Stimulated activated CD4-positive, alpha-beta T cell treated with anti-CD3 and anti-CD28 coated beads, Interleukin-15, amount 100 ng/mL, for 24 hours (primary cell): ENCODE measurements at regions not wholly inside any gene's neighbourhood (a gene's known extent, or its start where the extent isn't known, plus 50 kb on each side); places are given as distances from the start of the nearest gene placed in this dataset.

ENCODE experiments used
- DNase-seq: peaks from one replicate; pipeline ENCODE4 v3.0.0-alpha.2; 2020

DNA sequence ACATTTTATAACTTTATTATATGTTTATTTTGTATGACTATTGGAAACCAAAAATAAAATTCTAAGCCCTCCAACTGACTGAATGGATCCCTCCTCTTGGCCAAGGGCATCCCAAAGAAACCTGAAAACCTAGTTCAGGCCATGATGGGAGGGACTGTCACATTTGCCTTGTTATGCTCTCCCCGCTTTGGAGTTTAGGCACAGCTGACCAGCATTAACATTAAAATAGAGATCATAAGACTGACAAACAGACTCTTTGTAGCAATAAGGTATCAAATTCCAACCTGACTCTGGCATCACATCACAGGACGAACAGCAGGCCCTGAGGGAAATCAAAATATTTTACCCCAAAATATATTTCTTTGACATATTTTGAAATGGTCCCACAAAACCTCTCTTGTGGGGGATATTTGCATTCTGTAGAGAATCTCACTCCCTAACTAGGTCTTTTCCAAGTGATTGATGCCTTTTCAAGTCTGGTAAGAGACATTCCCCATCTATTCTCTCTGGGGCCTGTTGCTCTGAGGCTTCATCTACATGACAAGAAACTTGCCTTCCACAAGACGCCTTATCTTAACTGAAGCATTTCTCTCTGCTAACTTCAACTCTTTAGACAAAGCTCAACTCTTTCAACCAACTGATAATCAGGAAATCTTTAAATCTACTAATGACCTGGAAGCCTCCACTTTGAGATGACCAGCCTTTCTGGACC, 81.8 kb upstream of the PRR23E start:
- DNase-seq, result no peak

DNA sequence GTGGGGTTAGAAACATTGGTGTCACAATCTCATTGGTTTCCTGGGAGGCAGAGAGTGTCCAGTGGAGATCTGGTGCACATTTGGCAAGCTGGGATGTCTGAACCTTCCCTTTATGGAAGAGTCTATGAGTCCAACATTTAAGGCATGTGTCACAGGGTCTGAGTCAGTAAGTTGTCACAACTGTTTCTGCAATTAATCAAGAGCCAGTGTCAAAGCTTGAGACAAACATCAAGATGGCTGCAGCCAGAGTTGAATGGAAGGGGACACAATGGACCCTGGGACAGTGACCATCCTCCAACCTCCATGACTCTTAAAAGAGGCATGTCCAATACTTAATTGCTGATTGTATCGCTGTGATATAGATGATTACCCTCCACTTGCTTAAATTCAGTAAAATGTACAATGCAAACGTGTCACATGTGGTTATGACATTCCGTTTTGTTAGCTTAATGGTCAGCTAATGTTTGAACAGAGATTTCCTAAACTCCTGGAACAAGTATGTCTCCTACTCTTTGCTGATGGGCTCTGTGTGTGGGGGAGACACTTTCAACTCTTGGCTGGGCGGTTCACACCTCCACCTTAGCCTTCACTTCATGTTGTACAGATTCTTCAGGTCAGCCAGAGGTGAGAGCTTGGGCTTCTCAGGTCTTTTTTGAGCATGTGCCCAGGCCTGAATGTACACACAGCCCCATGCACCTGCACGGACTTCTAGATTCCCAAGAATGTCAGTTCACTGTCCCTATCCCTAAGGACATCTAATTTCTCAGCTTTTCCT, 79.9 kb upstream of the PRR23E start:
- DNase-seq, result no peak

DNA sequence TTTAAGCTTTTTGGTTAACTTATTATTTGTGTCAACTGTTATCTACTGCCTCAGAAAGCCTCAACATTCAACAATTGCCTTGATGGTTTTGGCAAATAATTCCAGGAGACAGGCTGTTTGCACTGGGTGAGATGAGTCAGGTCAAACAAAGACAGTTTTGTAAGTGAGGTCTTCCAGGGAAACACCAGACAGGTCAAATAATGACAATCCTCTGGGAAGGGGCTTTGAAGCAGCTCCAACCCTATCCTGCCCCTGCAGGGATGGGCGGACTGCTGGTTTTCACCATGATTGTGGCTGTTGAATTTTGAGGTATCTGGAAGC, 79.4 kb upstream of the PRR23E start:
- DNase-seq, result no peak

DNA sequence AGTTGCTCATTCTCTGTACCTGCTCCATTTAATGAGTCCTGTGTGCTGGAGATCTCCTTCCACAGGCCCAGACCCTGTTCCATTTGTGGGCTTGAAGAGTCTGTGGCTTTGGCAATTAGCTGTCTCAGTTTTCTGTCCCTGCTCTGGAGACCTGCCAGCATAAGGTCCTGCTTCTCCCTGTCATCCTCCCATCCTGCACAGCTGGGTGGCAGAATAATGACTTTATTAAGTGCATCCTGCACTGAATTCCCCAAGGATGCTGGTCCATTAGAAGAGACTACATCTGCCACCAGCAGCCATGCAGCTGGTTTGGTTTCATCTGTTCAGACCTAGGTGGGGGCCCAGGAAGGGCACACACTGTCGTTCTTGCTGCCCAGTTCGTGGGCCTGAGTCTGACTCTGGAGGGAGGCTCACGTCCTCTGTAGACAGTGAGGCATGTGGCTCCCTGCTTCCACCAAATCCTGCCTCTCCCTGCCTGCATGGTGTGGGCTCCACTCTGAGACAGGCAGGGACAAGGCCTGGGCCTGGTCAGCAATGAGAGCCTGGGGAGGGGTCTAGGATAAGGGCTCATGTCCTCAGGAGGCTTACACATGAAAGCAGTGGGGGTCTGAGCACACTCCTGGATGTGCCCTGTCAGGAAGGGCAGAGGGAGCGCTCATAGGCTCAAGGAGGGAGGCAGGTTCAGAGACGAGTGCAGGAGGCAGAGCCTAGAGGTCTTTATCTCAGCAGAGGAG, 78.4 kb upstream of the PRR23E start:
- DNase-seq, result no peak

DNA sequence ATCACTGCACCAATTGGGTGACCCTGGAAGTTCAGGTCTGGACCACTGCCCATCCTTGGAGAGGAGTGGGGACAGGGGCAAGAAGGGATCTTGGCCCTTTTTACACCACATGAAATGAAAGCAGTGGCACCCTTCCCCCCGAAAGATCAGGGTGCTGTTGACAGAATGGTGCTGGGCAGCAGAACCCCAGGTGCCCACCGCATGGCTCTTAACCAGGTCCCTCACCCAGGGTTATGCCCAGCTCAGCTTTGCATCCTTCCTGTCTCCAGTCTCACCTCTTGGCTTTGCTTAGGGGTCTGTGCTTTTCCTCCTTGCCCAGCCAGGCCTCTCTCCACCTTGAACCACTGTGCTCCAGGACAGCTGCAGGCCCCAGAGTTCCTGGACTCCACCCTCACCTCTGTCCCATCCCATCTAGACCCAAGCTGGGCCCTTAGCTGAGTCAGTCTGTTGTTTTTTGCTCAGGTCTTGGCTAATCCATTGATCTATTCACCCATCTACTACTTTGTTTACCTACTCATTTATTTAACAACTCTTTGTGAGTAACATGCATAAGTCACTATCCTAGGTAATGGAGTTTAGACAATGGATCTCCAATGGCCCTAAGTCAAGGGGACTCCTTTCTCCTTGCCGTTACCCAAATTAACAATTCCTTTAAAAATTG, 77.1 kb upstream of the PRR23E start:
- DNase-seq, result no peak

DNA sequence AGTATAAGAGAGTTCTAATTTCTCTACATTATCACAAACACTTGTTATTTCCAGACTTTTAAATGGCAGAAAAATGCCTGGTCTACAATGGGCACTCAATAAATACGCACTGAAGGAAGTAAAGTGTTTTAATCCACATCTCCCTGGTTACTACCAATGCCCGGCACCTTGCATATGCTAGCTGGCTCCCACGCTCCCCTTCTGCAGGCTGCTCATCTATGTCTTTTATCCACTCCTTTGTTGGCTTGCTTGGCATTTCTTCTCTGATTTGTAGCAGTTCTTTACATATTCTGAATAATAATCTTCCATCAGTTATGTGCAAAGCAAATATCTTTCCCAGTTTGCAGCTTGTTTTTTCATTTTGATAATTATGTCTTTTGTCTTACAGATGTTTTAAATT, 74.6 kb upstream of the PRR23E start:
- no peak for DNase-seq

DNA sequence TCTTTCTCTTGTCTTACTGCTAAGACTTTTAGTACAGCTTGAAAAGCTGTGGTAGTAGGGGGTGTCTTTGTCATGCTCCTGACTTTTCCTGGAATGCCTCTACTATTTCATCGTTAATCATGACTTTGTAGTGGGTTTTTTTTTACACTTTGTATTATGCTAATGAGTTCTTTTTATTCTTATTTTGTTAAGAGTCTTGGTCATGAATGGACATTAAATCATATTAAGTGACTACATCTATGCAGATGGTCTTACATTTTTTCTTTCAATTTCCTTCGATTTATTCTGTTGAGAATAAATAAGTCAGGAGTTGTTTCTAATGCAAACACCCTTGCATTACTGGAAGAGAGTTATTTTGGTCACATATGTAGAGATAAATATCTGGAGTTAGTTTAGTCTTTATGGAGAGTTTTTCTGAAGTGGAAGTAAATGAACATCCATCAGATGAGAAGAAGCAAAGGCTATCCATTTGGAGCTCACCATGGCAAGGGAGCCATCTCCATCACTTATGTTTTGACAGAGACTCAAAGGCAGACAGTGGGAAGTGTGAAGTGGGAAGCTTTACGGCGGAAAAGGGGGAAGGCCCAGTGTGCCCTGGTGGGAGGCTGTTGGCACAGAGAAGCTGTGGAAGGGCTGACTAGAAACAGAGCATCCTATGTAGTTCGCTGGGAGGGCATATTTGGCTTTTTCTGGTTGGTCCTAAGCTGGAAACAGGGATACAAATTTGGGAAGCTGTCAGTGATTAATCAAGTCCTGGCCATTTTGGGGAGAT, 73.1 kb upstream of the PRR23E start:
- DNase-seq, result no peak

DNA sequence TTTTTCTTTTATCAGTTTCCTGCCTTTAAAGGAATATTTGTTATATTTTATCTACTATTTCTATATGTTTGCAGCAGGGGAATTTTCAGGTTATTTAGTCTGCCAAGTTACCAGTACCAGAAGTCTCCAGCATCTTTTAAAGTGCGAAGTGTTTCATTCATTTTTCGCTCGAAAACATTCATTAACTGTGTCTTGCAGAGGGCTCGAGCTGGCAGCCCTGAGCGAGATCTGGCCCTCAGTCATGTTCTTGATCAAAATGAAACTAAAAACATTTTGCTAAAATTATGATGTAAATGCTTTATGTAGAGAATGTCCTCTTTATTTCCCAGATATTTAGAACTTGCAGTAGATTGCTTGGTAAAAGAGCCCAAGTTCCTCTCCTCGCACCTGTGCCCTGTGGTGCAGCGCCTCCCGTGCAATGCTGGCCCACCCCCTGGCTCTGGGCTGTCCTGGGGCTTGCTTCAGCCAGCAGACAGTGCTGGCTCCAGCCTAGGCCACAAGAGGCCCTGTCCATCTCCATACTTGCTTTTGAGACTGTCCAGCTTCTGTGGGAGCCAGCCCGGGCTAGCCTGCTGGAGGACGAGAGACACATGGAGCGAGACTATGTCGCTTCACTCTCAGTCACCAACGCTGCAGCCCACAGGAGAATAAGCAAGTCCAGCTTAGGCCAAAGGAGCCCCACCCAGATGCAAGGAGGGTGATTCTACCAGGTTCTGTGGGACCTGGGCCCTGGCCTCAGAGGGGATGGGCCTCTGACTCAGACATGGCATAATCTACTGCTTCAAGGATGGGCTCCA, 71.9 kb upstream of the PRR23E start:
- DNase-seq, result no peak

DNA sequence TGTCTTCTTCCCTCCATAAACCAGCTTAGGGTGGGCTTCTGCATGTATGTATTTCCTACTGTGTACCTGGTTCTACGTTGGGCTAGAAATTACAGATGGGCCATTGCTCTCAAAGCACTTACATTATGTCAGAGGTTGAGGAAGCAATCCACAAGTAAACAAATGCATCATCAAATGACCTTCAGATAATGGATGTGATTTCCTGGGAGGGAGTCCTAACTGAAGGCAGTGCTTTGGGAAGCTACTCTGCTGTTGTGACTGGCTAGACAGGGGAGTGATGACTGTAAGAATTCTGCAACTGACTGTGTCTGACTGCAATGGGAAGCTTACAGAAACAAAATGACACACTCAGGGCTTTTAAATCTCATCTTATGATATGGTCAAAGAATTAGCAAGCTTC, 71.0 kb upstream of the PRR23E start:
- no peak for DNase-seq

DNA sequence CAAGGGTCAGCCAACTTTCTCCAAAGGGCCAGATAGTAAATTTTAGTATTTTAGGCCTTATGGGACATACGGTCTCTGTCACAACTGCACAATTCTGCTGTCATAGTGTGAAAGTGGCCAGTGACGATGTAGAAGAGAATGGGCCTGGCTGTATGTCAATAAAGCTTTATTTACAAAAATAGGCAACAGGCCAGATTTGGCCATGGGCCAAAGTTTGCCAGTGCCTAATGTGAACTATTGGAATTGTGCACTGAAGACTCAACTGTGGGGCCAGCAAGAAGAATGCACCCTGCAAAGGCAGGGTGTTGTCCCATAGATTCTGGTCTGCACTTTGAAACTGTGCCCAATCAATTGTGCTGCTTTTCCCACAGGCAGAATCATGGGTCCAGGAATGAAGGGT, 69.4 kb upstream of the PRR23E start:
- no peak for DNase-seq

DNA sequence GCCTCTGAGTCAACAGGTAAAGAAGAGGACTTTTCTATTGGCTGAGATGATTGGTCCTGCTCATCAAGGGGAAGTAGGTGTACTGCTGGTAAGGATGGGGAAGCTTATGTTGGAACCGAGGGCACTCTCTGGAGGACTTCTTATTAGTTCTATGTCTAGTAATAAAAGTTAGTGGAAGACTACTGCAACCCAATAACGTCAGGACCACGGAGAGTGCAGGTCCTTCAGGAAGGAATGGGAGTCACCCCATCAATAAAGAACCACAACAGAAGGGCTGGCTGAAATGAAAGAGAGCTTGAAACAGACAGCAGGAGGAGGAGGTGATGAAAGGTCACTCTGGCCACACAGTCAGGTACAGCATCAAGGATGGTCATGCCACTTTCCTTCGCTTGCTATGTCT, 68.8 kb upstream of the PRR23E start:
- no peak for DNase-seq

DNA sequence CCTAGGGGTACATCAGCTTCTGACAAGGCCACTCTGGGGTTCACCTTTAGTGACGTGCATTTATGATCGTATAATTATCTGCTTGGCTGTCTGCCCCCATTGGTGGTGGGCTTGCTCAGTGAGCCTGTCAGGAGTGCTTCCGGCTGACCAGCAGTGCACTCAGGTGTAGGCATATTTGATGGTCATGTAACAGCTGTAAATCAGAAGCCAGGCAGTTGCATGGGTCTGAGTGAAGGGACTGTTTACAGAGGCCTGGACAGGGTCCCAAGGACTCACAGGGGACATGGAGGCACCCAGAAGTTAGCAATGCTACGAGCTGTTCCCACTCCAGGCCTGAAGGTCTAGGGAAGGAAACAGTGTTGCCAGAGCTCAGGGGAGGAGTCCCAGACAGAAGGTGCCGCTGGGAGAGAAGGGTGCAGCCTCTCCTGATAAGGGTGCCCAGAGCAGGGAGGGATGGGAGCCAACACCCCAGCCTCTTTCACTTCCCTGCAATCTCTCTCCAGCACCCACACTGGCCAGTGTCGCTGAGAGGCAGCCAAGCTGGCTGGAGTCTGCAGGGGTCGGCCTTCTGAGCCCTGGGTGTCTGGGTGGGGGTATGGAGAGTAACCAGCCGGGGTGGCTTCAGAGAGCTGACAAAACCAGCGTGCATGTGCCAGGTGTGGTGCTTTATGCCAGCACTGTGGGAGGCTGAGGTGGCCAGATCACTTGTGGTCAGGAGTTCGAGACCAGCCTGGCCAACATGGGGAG, 61.3 kb upstream of the PRR23E start:
- DNase-seq, result no peak

DNA sequence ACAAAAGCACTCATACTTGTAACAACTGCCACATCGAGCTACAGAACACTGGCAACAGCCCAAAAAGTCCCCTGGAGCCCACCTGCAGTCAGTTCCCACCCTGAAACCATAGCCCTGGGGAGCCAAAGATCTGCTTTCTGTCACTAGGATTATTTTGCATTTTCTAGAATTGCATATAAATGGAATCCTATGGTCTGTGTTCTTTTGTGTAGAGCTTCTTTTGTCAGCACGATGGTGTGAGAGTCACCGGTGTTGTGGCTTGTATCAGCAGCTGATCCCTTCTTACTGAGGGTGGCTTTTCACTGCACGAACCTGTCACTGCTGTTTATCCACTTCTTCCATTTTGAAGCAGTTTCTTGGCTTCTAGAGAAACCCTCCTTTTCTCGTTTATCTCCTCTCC, 60.1 kb upstream of the PRR23E start:
- DNase-seq, result no peak

DNA sequence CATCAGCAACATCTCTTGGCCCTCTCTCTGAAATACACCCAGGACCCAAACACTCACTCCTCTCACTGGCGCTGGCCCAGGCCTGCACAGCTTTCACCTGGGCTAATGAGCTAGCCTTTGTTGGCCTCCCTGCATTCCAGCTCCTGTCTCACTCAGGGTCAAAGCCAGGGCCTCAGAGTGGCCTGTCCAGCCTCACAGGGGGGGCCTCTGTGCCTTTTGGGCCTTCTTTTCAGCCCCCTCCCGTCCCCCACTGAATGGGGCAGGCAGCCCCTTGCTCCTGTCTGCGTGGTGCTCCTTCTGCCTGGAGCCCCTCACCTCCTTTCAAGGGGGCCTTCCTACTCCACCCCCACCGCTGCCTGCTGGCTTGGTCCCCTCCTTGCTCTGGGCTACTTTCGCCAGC, 59.0 kb upstream of the PRR23E start:
- DNase-seq, result no peak

DNA sequence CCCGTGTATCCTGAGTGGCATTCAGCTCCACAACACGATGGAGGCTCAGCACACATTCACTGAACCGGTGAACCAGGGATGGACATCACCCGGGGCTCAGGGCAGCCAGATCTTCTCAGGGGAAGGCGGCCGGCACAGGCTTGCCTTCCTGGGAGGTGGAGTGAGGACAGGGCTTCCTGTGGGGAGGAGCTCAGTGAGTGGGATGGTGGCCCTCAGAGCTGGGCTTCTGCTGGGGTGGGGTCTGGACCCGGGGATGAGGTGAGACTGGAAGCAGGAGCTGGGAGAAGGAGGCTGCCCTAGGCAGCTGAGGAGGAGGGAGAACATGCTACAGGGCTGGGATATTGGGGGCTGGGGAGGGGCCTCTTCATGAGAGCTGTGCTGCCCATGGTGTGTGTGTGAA, 58.5 kb upstream of the PRR23E start:
- no peak for DNase-seq

DNA sequence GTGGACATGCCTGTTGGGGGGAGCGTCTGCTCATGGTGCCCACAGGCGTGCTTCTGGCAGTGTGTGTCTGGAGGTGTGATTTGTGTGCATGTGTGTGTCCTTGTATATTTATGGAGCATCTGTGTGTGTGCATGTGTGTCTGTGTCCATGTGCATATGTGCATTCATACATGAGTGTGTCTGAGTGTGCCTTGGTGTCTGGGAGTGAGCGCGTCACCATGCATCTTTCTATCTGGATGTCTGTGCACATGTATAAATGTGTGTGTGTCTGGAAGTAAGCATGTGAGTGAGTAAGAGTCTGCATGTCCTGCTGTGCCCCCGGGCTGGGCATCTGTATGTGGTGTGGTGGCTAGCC, 58.1 kb upstream of the PRR23E start:
- no peak for DNase-seq

DNA sequence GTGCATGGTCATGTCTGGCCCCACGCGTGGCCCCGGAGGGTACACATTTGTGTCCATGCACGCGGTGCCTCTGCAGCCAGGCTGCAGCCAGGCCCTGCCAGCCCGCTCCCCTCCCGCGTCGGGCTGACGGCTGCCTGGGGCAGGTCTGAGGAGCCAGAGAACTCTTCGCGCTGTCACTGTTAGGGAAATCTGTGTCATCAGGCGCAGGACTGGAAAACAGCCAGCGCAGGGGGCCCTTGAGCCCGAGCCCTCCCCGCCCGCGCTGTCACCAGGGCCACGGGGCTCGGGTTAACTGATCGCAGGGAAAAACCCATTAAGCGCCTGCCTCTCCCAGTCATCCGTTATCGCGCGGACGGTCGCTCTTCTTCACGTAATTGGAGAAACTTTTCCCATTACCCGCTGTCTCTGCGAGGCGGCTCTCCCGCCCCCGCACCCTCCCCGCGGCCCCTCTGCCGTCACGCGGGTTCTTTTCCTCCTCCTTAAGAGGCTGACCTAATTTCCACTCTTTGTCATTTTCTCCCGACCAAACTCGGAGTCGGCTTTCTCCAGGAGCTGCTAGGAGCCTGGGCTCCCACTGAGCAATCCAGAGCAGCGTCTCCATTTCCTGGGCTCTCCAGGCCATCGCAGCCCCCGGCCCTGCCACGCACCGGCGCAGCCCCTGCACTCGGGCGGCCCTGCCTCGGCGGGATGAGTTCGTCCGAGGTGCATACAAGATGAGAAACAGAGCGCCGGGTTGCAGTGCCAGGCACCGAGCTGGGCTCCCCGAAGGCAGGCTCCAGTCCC, 57.5 kb upstream of the PRR23E start:
- peak; percentile 50 for DNase-seq

DNA sequence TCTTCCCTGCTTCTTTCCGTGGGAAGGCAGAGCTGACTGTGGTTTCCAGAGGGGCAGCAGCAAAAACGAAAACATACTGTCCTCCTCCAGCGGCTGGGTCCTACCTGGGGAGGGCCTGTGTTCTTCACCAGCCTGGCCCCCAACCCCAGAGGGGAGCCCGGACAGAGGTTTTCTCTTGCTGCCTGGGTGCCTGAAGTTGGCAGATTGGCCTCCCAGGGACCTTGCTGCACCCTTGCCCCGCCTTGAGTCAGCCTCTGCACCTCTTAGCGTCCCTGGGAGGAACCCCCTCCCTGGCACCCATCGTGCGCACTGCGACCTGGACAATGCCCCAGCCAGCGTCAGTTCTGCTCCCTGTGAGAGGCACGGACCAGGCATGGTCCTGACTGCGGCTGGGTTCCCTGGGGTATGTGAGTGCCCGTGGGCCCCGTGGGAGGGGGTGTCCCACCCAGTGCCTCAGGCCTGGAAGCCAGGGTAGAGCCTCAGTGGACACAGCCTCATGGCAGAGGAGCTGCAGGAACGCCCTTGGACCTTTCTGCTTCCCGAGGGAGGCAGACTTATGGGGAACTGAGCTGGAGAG, 56.8 kb upstream of the PRR23E start:
- DNase-seq, result no peak

DNA sequence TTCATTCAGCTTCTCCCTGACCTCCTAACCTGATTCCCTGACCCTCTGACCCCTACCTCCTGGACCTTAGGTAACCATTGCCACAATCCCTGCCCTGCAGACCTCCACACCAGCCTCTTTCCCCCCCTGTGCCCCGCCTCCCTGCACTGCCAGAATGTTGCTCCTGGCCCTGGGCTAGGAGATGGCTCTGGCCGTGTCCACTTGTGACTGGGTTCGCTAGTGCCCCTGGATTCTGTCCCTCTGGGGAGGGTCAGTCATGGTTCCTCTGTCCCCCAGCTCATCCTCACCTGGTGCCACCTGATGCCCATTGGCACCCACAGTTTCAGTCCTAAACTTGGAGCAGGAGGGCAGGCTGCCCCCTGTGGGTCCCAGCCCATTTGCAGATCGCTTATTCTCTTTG, 56.2 kb upstream of the PRR23E start:
- DNase-seq, result no peak

DNA sequence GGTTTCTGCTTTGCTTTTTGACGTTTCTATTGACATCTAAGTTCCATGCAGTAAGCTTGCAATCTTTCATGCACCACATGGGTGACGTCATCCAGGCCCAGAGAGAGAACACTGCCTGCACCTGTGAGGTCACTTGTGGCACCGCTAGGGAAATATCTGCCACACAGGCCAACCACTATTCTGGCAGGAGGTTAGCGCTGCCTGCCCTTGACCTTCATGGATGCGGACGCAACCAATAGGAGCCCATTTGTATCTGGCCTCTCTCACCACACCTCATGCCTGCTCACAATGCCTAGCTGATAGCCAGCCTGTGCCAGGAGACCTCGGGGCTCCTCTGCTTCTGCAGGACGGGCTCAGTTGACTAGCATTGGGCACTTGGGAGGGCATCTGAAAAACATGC, 55.8 kb upstream of the PRR23E start:
- DNase-seq, result no peak
